ENCODE measurements at regions not wholly inside any gene's neighbourhood (a gene's known extent, or its start where the extent isn't known, plus 50 kb on each side); places are given as distances from the start of the nearest gene placed in this dataset.

GRCh38 chr1:224051086-224051406, 62.9 kb upstream of the FBXO28 start:
- CTCF ChIA-PET: interaction anchor here (0.6 to 2.3 kb wide), 11 partner anchors 13 to 326 kb away, joined by 3 to 14 read pairs (median 4); no protein-coding TSS in a partner anchor
- Mint-ChIP-seq H3K27me3 (ENCODE audit: unreplicated experiment) (no peaks in the 10 kb centered on the region), H3K9me3 (ENCODE audit: low read depth, unreplicated experiment) (peaks cover 3% of the 10 kb centered on the region), H3K27ac (ENCODE audit: unreplicated experiment) (no peak overlapping the region), H3K4me3 (ENCODE audit: low read depth, unreplicated experiment) (no peak overlapping the region), H3K4me1 (ENCODE audit: low read depth, unreplicated experiment) (peaks cover 35% of the 10 kb centered on the region), H3K36me3 (ENCODE audit: insufficient read depth, unreplicated experiment) (peaks cover 6% of the 10 kb centered on the region)
- TF ChIP-seq, protein P1, sequence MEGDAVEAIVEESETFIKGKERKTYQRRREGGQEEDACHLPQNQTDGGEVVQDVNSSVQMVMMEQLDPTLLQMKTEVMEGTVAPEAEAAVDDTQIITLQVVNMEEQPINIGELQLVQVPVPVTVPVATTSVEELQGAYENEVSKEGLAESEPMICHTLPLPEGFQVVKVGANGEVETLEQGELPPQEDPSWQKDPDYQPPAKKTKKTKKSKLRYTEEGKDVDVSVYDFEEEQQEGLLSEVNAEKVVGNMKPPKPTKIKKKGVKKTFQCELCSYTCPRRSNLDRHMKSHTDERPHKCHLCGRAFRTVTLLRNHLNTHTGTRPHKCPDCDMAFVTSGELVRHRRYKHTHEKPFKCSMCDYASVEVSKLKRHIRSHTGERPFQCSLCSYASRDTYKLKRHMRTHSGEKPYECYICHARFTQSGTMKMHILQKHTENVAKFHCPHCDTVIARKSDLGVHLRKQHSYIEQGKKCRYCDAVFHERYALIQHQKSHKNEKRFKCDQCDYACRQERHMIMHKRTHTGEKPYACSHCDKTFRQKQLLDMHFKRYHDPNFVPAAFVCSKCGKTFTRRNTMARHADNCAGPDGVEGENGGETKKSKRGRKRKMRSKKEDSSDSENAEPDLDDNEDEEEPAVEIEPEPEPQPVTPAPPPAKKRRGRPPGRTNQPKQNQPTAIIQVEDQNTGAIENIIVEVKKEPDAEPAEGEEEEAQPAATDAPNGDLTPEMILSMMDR (IDR thresholded peaks at IDR 0.05; ENCODE audit: unreplicated experiment): peak; percentile 2
- BruUV-seq (replicated peaks): no TSS peak
- DNase-seq: no peak
- intact Hi-C loops (cut with micrococcal nuclease; ENCODE audit: unreplicated experiment): no loop called here

DNA sequence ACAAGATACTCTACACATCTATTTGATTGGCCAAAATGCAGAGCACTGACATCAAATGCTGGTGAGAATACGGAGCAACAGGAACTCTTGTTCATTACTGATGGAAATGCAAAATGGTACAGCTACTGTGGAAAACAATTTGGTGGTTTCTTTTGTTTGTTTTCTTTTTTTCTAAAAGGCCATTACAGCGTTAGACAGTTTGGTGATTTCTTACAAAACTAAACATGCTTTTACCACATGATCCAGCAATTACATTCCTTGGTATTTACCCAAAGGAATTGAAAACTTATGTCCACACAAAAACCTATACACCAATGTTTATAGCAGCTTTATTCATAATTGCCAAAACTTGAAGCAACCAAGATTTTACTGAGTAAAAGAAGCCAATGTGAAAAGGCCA, 66.4 kb upstream of the FBXO28 start:
- Mint-ChIP-seq H3K27me3 (ENCODE audit: unreplicated experiment) (no peaks in the 10 kb centered on the region), H3K36me3 (ENCODE audit: insufficient read depth, unreplicated experiment) (peaks cover under 1% of the 10 kb centered on the region), H3K4me3 (ENCODE audit: low read depth, unreplicated experiment) (no peak overlapping the region), H3K9me3 (ENCODE audit: low read depth, unreplicated experiment) (no peaks in the 10 kb centered on the region), H3K4me1 (ENCODE audit: low read depth, unreplicated experiment) (peaks cover 10% of the 10 kb centered on the region), H3K27ac (ENCODE audit: unreplicated experiment) (no peak overlapping the region)
- TF ChIP-seq, protein P1 (IDR thresholded peaks at IDR 0.05; ENCODE audit: unreplicated experiment): no peak
- CTCF ChIA-PET: no interaction called here
- DNase-seq: no peak
- BruUV-seq (replicated peaks): no TSS peak
- intact Hi-C loops (cut with micrococcal nuclease; ENCODE audit: unreplicated experiment): no loop called here

DNA sequence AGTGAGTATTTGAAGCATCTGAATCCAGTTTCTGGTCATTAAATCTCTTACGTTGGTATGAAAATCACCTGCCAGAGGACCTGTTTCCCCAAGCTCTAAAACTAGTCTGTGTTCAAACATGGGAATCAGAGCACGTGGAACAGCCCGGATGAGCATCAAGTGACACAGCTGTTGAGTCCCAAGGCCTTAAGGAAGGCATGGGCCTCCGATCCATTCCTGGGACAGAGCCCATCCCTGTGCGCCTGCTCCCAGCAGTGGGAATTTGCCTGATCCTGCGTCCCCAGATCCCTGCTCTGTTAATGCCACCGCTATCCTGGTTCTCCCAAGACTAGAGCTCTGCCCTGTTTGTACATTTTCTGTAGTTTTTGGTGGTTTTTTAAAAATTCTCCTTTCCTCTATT, 68.4 kb upstream of the FBXO28 start:
- no peak overlapping the region for H3K4me3 Mint-ChIP-seq (ENCODE audit: low read depth, unreplicated experiment)
- H3K27me3 Mint-ChIP-seq (ENCODE audit: unreplicated experiment): no peaks in the 10 kb centered on the region
- CTCF ChIA-PET: no interaction called here
- intact Hi-C loops (cut with micrococcal nuclease; ENCODE audit: unreplicated experiment): no loop called here
- no peaks in the 10 kb centered on the region for H3K36me3 Mint-ChIP-seq (ENCODE audit: insufficient read depth, unreplicated experiment)
- TF ChIP-seq, protein P1 (IDR thresholded peaks at IDR 0.05; ENCODE audit: unreplicated experiment): no peak
- no peaks in the 10 kb centered on the region for H3K9me3 Mint-ChIP-seq (ENCODE audit: low read depth, unreplicated experiment)
- H3K4me1 Mint-ChIP-seq (ENCODE audit: low read depth, unreplicated experiment): peaks cover under 1% of the 10 kb centered on the region
- no peak for DNase-seq
- no TSS peak for BruUV-seq (replicated peaks)
- H3K27ac Mint-ChIP-seq (ENCODE audit: unreplicated experiment): no peak overlapping the region

DNA sequence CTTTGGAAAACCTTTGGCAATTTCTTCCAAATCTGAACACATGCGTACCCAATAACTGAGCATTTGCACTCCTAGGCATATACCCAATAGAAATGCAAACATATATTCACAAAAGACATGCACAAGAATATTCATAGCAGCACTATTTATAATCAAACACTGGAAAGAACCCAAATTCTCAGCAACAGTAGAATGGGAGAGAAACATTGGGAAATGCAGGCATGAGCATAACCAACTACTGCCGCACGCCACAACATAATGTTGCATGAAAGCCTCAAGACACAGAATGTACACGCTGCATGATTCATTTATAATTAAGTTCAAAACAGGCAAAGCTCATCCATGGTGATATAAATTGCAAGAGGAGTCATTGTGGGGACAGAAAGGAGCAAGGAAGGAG, 69.5 kb upstream of the FBXO28 start:
- Mint-ChIP-seq H3K27ac (ENCODE audit: unreplicated experiment) (no peak overlapping the region), H3K4me1 (ENCODE audit: low read depth, unreplicated experiment) (no peaks in the 10 kb centered on the region), H3K27me3 (ENCODE audit: unreplicated experiment) (no peaks in the 10 kb centered on the region), H3K9me3 (ENCODE audit: low read depth, unreplicated experiment) (no peaks in the 10 kb centered on the region), H3K36me3 (ENCODE audit: insufficient read depth, unreplicated experiment) (no peaks in the 10 kb centered on the region), H3K4me3 (ENCODE audit: low read depth, unreplicated experiment) (no peak overlapping the region)
- CTCF ChIA-PET: no interaction called here
- DNase-seq: no peak
- BruUV-seq (replicated peaks): no TSS peak
- TF ChIP-seq, protein P1 (IDR thresholded peaks at IDR 0.05; ENCODE audit: unreplicated experiment): no peak
- intact Hi-C loops (cut with micrococcal nuclease; ENCODE audit: unreplicated experiment): no loop called here

Data from Calu3 (cell line).